H9 (cell line): ENCODE measurements at regions not wholly inside any gene's neighbourhood (a gene's known extent, or its start where the extent isn't known, plus 50 kb on each side); places are given as distances from the start of the nearest gene placed in this dataset.

Source experiments
- DNase-seq: peaks from one replicate; pipeline ENCODE4 v3.0.0-alpha.2; 2017
- H2AFZ ChIP-seq: one replicate; pipeline ENCODE4 v1.6.1; 2013; ENCODE audit warnings: mild to moderate bottlenecking, low read length, control low read depth, moderate library complexity
- H2AK5ac ChIP-seq: 2 replicates; pipeline ENCODE4 v1.6.1; 2013; ENCODE audit warnings: low read length, control low read depth, mixed read lengths; ENCODE audit not compliant: insufficient read length
- H2BK120ac ChIP-seq: one replicate; pipeline ENCODE4 v1.6.1; 2013; ENCODE audit warnings: low read depth, mild to moderate bottlenecking, low read length, control low read depth, inconsistent platforms; ENCODE audit not compliant: poor library complexity, severe bottlenecking
- H2BK12ac ChIP-seq: 2 replicates; pipeline ENCODE4 v1.6.1; 2013; ENCODE audit warnings: low read length, control low read depth, mixed read lengths, low read depth; ENCODE audit not compliant: insufficient read length
- H2BK15ac ChIP-seq: 2 replicates; pipeline ENCODE4 v1.6.1; 2013; ENCODE audit warnings: low read depth, low read length, control low read depth
- H2BK20ac ChIP-seq: one replicate; pipeline ENCODE4 v1.6.1; 2013; ENCODE audit warnings: low read depth, mild to moderate bottlenecking, low read length, control low read depth, inconsistent platforms; ENCODE audit not compliant: poor library complexity, severe bottlenecking
- H2BK5ac ChIP-seq: 2 replicates; pipeline ENCODE4 v1.6.1; 2013; ENCODE audit warnings: low read length, control low read depth, mixed read lengths; ENCODE audit not compliant: insufficient read length
- H3K14ac ChIP-seq: 2 replicates; pipeline ENCODE4 v1.6.1; 2013; ENCODE audit warnings: low read length, control low read depth; ENCODE audit not compliant: insufficient read depth
- H3K18ac ChIP-seq: 2 replicates; pipeline ENCODE4 v1.6.1; 2013; ENCODE audit warnings: low read depth, mild to moderate bottlenecking, mixed read lengths, low read length, control low read depth; ENCODE audit not compliant: insufficient read length
- H3K23ac ChIP-seq: 2 replicates; pipeline ENCODE4 v1.6.1; 2013; ENCODE audit warnings: low read length, control low read depth, mixed read lengths, low read depth; ENCODE audit not compliant: insufficient read length
- H3K23me2 ChIP-seq: 2 replicates; pipeline ENCODE4 v1.6.1; 2013; ENCODE audit warnings: low read depth, mild to moderate bottlenecking, mixed read lengths, low read length, control low read depth; ENCODE audit not compliant: insufficient read length, poor library complexity, severe bottlenecking
- H3K27ac ChIP-seq: 2 replicates; pipeline ENCODE4 v1.5.1; 2013; ENCODE audit warnings: low read length, control low read depth, mixed read lengths, low read depth; ENCODE audit not compliant: insufficient read length
- H3K27me3 ChIP-seq: 2 replicates; pipeline ENCODE4 v1.6.1; 2013; ENCODE audit warnings: low read length, control low read depth, inconsistent platforms; ENCODE audit not compliant: insufficient read depth
- H3K4ac ChIP-seq: 2 replicates; pipeline ENCODE4 v1.6.1; 2013; ENCODE audit warnings: low read depth, mild to moderate bottlenecking, control low read depth, inconsistent platforms, low read length, moderate library complexity
- H3K4me1 ChIP-seq: 2 replicates; pipeline ENCODE4 v1.6.1; 2013; ENCODE audit warnings: low read length, control low read depth, inconsistent platforms; ENCODE audit not compliant: insufficient read depth
- H3K4me2 ChIP-seq: 2 replicates; pipeline ENCODE4 v1.6.1; 2013; ENCODE audit warnings: low read length, control low read depth, mixed read lengths; ENCODE audit not compliant: insufficient read length, insufficient read depth
- H3K56ac ChIP-seq: 2 replicates; pipeline ENCODE4 v1.6.1; 2013; ENCODE audit warnings: low read depth, mild to moderate bottlenecking, mixed read lengths, low read length, control low read depth; ENCODE audit not compliant: insufficient read length
- H3K79me1 ChIP-seq: 2 replicates; pipeline ENCODE4 v1.6.1; 2013; ENCODE audit warnings: low read depth, mild to moderate bottlenecking, moderate library complexity, low read length, control low read depth, inconsistent platforms; ENCODE audit not compliant: insufficient read depth, poor library complexity, severe bottlenecking
- H3K79me2 ChIP-seq: 2 replicates; pipeline ENCODE4 v1.6.1; 2013; ENCODE audit warnings: low read length, control low read depth, inconsistent platforms; ENCODE audit not compliant: insufficient read depth
- H3K9ac ChIP-seq: 2 replicates; pipeline ENCODE4 v1.6.1; 2013; ENCODE audit warnings: low read length, control low read depth, mixed read lengths; ENCODE audit not compliant: insufficient read length; ENCODE audit errors: extremely low read depth
- H3K9me3 ChIP-seq: one replicate; pipeline ENCODE4 v1.6.1; 2013; ENCODE audit warnings: low read depth, low read length, inconsistent platforms; ENCODE audit not compliant: control insufficient read depth
- H3T11ph ChIP-seq: one replicate; pipeline ENCODE4 v1.6.1; 2013; ENCODE audit warnings: mild to moderate bottlenecking, low read length, control low read depth, inconsistent platforms
- H4K20me1 ChIP-seq: one replicate; pipeline ENCODE4 v1.6.1; 2013; ENCODE audit not compliant: control insufficient read depth, insufficient read length, insufficient read depth
- H4K5ac ChIP-seq: 2 replicates; pipeline ENCODE4 v1.6.1; 2013; ENCODE audit warnings: low read depth, mild to moderate bottlenecking, mixed read lengths, low read length, control low read depth; ENCODE audit not compliant: insufficient read length
- H4K8ac ChIP-seq: replicated peaks from 2 replicates; pipeline ENCODE4 v1.6.1; 2013; ENCODE audit warnings: low read length, control low read depth, mixed read lengths, low read depth; ENCODE audit not compliant: insufficient read length
- H4K91ac ChIP-seq: 2 replicates; pipeline ENCODE4 v1.6.1; 2013; ENCODE audit warnings: low read depth, mild to moderate bottlenecking, moderate library complexity, mixed read lengths, low read length, control low read depth; ENCODE audit not compliant: insufficient read length
- H3K27ac Mint-ChIP-seq, 3 experiments: 2 replicates in 2 of 3; 3 replicates in 1 of 3; pipeline ENCODE4 v1.8.0; 2020 to 2021; ENCODE audit warnings: mixed read lengths in 3 of 3, mild to moderate bottlenecking in 1 of 3, moderate library complexity in 1 of 3
- H3K27me3 Mint-ChIP-seq: 2 replicates; pipeline ENCODE4 v1.8.0; 2021; ENCODE audit warnings: low read depth, mild to moderate bottlenecking, moderate library complexity, mixed read lengths
- H3K36me3 Mint-ChIP-seq, 3 experiments: 2 replicates in 2 of 3; 3 replicates in 1 of 3; pipeline ENCODE4 v1.8.0; 2020 to 2021; ENCODE audit warnings: low read depth in 3 of 3, mixed read lengths in 3 of 3; ENCODE audit not compliant: insufficient read depth in 1 of 3
- H3K4me1 Mint-ChIP-seq, 2 experiments: 2 replicates each; pipeline ENCODE4 v1.8.0; 2020; ENCODE audit warnings: mixed read lengths in 2 of 2
- H3K4me3 Mint-ChIP-seq, 2 experiments: 2 replicates in 1 of 2; 3 replicates in 1 of 2; pipeline ENCODE4 v1.8.0; 2020 to 2021; ENCODE audit warnings: mild to moderate bottlenecking in 2 of 2, mixed read lengths in 2 of 2, moderate library complexity in 1 of 2
- H3K9me3 Mint-ChIP-seq, 2 experiments: 2 replicates in 1 of 2; 3 replicates in 1 of 2; pipeline ENCODE4 v1.8.0; 2020; ENCODE audit warnings: mild to moderate bottlenecking in 2 of 2, mixed read lengths in 2 of 2, moderate library complexity in 1 of 2
- WGBS: extraction: QIAGEN DNeasy Blood & Tissue Kit; methylation state at CpG from one replicate; pipeline ENCODE4 v1.1.7; 2013; ENCODE audit warnings: missing lambda C conversion rate, low lambda C conversion rate, mixed read lengths; ENCODE audit not compliant: insufficient read length; ENCODE audit errors: extremely low coverage; 5-methylcytosine and 5-hydroxymethylcytosine counted together
- TF ChIP-seq, protein P1 (sequence below): fragments of 200-600 bp; sonication (generic); conservative IDR thresholded peaks from 3 replicates; pipeline ENCODE4 v1.8.0; 2021; ENCODE audit warnings: antibody characterized with exemption, mild to moderate bottlenecking

GRCh38 chr3:19644405-19644804 lies 289.6 kb downstream of the EFHB start:
- Histone ChIP-seq H2BK5ac (no peak overlapping the region), H3K23ac (no peak overlapping the region), H4K20me1 (no peaks in the 10 kb centered on the region), H4K8ac (no peak overlapping the region), H3K4ac (no peak overlapping the region), H3K4me1 (no peaks in the 10 kb centered on the region), H2BK12ac (no peak overlapping the region), H3K56ac (no peak overlapping the region), H3K79me1 (no peaks in the 10 kb centered on the region), H3K9ac (no peak overlapping the region), H2AFZ (no peak overlapping the region), H3K9me3 (no peaks in the 10 kb centered on the region), H3K18ac (no peak overlapping the region), H2BK120ac (no peak overlapping the region), H3K27me3 (no peaks in the 10 kb centered on the region), H3T11ph (no peak overlapping the region), H3K14ac (no peak overlapping the region), H2BK15ac (no peak overlapping the region), H3K4me2 (no peak overlapping the region), H4K91ac (no peak overlapping the region), H3K23me2 (no peaks in the 10 kb centered on the region), H3K27ac (no peak overlapping the region), H3K79me2 (no peaks in the 10 kb centered on the region), H4K5ac (no peak overlapping the region), H2BK20ac (no peak overlapping the region), H2AK5ac (no peak overlapping the region)
- H3K27ac Mint-ChIP-seq = peak overlapping the region in 1 of 3 experiments; percentile 12; a peak in 2 of 7 replicates
- no CpG with 5 or more reads among the region's 2 CpGs for WGBS
- H3K27me3 Mint-ChIP-seq = no peaks in the 10 kb centered on the region
- H3K9me3 Mint-ChIP-seq = no peaks in the 10 kb centered on the region
- TF ChIP-seq, protein P1, sequence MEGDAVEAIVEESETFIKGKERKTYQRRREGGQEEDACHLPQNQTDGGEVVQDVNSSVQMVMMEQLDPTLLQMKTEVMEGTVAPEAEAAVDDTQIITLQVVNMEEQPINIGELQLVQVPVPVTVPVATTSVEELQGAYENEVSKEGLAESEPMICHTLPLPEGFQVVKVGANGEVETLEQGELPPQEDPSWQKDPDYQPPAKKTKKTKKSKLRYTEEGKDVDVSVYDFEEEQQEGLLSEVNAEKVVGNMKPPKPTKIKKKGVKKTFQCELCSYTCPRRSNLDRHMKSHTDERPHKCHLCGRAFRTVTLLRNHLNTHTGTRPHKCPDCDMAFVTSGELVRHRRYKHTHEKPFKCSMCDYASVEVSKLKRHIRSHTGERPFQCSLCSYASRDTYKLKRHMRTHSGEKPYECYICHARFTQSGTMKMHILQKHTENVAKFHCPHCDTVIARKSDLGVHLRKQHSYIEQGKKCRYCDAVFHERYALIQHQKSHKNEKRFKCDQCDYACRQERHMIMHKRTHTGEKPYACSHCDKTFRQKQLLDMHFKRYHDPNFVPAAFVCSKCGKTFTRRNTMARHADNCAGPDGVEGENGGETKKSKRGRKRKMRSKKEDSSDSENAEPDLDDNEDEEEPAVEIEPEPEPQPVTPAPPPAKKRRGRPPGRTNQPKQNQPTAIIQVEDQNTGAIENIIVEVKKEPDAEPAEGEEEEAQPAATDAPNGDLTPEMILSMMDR = no peak
- no peak overlapping the region for H3K4me3 Mint-ChIP-seq
- H3K36me3 Mint-ChIP-seq = no peaks in the 10 kb centered on the region
- DNase-seq = no peak
- H3K4me1 Mint-ChIP-seq = peaks cover 0 to 4% of the 10 kb centered on the region in 2 experiments; a peak in 2 of 4 replicates
